ENCODE measurements at regions not wholly inside any gene's neighbourhood (a gene's known extent, or its start where the extent isn't known, plus 50 kb on each side); places are given as distances from the start of the nearest gene placed in this dataset.

GRCh38 chr4:52212702-52213101 lies 161.6 kb downstream of the SPATA18 start:
- DNase-seq (ENCODE audit: low spot score), result no peak
- Histone ChIP-seq H3K4me2 (ENCODE audit: low read length) (no peak overlapping the region), H2AFZ (ENCODE audit: low read length) (no peak overlapping the region), H3K9me3 (ENCODE audit: low read length) (no peaks in the 10 kb centered on the region), H3K36me3 (ENCODE audit: insufficient read depth, low read length) (no peaks in the 10 kb centered on the region), H3K27ac (ENCODE audit: low read depth, low read length, poor library complexity, severe bottlenecking) (no peak overlapping the region), H4K20me1 (ENCODE audit: insufficient read depth, low read length) (no peaks in the 10 kb centered on the region), H3K79me2 (ENCODE audit: insufficient read depth, low read depth, low read length) (no peaks in the 10 kb centered on the region), H3K4me1 (ENCODE audit: insufficient read depth, low read length, poor library complexity, severe bottlenecking) (no peaks in the 10 kb centered on the region), H3K4me3 (ENCODE audit: low read depth, low read length, poor library complexity, severe bottlenecking) (no peak overlapping the region), H3K9me2 (ENCODE audit: insufficient read depth, low read length) (no peaks in the 10 kb centered on the region)
- ChIA-PET POLR2A (interaction anchor here (0.6 kb wide), 1 partner anchor 729 kb away, joined by 3 read pairs; no protein-coding TSS in a partner anchor), CTCF (ENCODE audit: unreplicated experiment) (no interaction called here)
- intact Hi-C loops (cut with micrococcal nuclease; ENCODE audit: unreplicated experiment), result no loop called here
- TF ChIP-seq EZH2phosphoT487 (IDR thresholded peaks at IDR 0.05; ENCODE audit: borderline replicate concordance, low read depth, low read length) (no peak), CTCF (conservative IDR thresholded peaks at IDR 0.05; ENCODE audit: low read length) (no peak)
- no TSS peak for BruUV-seq (replicated peaks)

- TF ChIP-seq EZH2phosphoT487 (IDR thresholded peaks at IDR 0.05; ENCODE audit: borderline replicate concordance, low read depth, low read length) (no peak), CTCF (conservative IDR thresholded peaks at IDR 0.05; ENCODE audit: low read length) (no peak)
- Histone ChIP-seq H3K4me3 (ENCODE audit: low read depth, low read length, poor library complexity, severe bottlenecking) (no peak overlapping the region), H3K36me3 (ENCODE audit: insufficient read depth, low read length) (no peaks in the 10 kb centered on the region), H2AFZ (ENCODE audit: low read length) (no peak overlapping the region), H3K9me2 (ENCODE audit: insufficient read depth, low read length) (no peaks in the 10 kb centered on the region), H4K20me1 (ENCODE audit: insufficient read depth, low read length) (no peaks in the 10 kb centered on the region), H3K4me1 (ENCODE audit: insufficient read depth, low read length, poor library complexity, severe bottlenecking) (no peaks in the 10 kb centered on the region), H3K9me3 (ENCODE audit: low read length) (no peaks in the 10 kb centered on the region), H3K4me2 (ENCODE audit: low read length) (no peak overlapping the region), H3K27ac (ENCODE audit: low read depth, low read length, poor library complexity, severe bottlenecking) (no peak overlapping the region), H3K79me2 (ENCODE audit: insufficient read depth, low read depth, low read length) (no peaks in the 10 kb centered on the region)
- ChIA-PET POLR2A (no interaction called here), CTCF (ENCODE audit: unreplicated experiment) (no interaction called here)
- intact Hi-C loops (cut with micrococcal nuclease; ENCODE audit: unreplicated experiment), result no loop called here
- DNase-seq (ENCODE audit: low spot score), result no peak
- no TSS peak for BruUV-seq (replicated peaks)
These were observed 180.4 kb downstream of the SPATA18 start for GRCh38 chr4:52231526-52231925.

GRCh38 chr4:52234561-52235440 lies 183.7 kb downstream of the SPATA18 start:
- no TSS peak for BruUV-seq (replicated peaks)

More at GRCh38 chr4:52234561-52235440, 183.7 kb downstream of the SPATA18 start:
- no peak for DNase-seq (ENCODE audit: low spot score)
- no peaks in the 10 kb centered on the region for H3K36me3 ChIP-seq (ENCODE audit: insufficient read depth, low read length)
- H3K27ac ChIP-seq (ENCODE audit: low read depth, low read length, poor library complexity, severe bottlenecking), result no peak overlapping the region
- no peak overlapping the region for H2AFZ ChIP-seq (ENCODE audit: low read length)
- H3K9me2 ChIP-seq (ENCODE audit: insufficient read depth, low read length), result no peaks in the 10 kb centered on the region
- no peak overlapping the region for H3K4me2 ChIP-seq (ENCODE audit: low read length)
- intact Hi-C loops (cut with micrococcal nuclease; ENCODE audit: unreplicated experiment), result no loop called here
- TF ChIP-seq EZH2phosphoT487 (IDR thresholded peaks at IDR 0.05; ENCODE audit: borderline replicate concordance, low read depth, low read length) (no peak), CTCF (conservative IDR thresholded peaks at IDR 0.05; ENCODE audit: low read length) (peak; percentile 47; the same call in 1 of the 2 replicates)
- POLR2A ChIA-PET, result no interaction called here
- H3K9me3 ChIP-seq (ENCODE audit: low read length), result no peaks in the 10 kb centered on the region
- H3K79me2 ChIP-seq (ENCODE audit: insufficient read depth, low read depth, low read length), result no peaks in the 10 kb centered on the region
- H3K4me3 ChIP-seq (ENCODE audit: low read depth, low read length, poor library complexity, severe bottlenecking), result no peak overlapping the region
- H4K20me1 ChIP-seq (ENCODE audit: insufficient read depth, low read length), result no peaks in the 10 kb centered on the region
- CTCF ChIA-PET (ENCODE audit: unreplicated experiment), result no interaction called here
- H3K4me1 ChIP-seq (ENCODE audit: insufficient read depth, low read length, poor library complexity, severe bottlenecking), result no peaks in the 10 kb centered on the region
